ENCODE measurements at regions not wholly inside any gene's neighbourhood (a gene's known extent, or its start where the extent isn't known, plus 50 kb on each side); places are given as distances from the start of the nearest gene placed in this dataset.

DNA sequence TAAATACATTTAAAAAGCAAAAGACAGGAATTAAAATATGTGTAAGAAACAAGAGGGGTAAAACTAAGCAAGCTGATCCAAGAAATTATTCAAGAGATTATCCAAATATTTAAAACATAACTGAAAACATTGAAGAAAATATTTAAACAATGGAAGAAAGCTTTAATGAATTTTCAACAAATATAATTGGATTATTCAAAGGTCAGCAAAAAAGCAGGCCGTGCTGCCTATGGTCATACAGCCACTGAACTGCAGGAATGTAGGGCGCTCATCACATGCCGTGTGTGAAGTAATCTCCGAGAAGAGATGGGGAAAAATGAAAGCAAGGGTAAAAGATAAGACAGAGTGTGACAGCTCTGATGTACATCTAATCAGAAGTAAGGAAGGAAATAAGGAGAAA is 1195.4 kb upstream of the EYS start:
- ChIA-PET CTCF (no interaction called here), POLR2A (ENCODE audit: unreplicated experiment) (no interaction called here)
- H2AFZ ChIP-seq (ENCODE audit: low read length) = no peak overlapping the region
- intact Hi-C loops (cut with micrococcal nuclease) = no loop called here
- no peaks in the 10 kb centered on the region for H3K79me2 ChIP-seq (ENCODE audit: low read length)
- DNase-seq (no peak), ATAC-seq (no peak)
- H3K27me3 ChIP-seq (ENCODE audit: low read length) = no peaks in the 10 kb centered on the region
- no peak overlapping the region for H3K4me2 ChIP-seq (ENCODE audit: low read length)
- TF ChIP-seq, protein P1, sequence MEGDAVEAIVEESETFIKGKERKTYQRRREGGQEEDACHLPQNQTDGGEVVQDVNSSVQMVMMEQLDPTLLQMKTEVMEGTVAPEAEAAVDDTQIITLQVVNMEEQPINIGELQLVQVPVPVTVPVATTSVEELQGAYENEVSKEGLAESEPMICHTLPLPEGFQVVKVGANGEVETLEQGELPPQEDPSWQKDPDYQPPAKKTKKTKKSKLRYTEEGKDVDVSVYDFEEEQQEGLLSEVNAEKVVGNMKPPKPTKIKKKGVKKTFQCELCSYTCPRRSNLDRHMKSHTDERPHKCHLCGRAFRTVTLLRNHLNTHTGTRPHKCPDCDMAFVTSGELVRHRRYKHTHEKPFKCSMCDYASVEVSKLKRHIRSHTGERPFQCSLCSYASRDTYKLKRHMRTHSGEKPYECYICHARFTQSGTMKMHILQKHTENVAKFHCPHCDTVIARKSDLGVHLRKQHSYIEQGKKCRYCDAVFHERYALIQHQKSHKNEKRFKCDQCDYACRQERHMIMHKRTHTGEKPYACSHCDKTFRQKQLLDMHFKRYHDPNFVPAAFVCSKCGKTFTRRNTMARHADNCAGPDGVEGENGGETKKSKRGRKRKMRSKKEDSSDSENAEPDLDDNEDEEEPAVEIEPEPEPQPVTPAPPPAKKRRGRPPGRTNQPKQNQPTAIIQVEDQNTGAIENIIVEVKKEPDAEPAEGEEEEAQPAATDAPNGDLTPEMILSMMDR (conservative IDR thresholded peaks at IDR 0.05; ENCODE audit: low read depth, low read length) = no peak
- no peak for TF ChIP-seq EZH2phosphoT487 (IDR thresholded peaks at IDR 0.05; ENCODE audit: borderline replicate concordance, low read length)
- no peak for TF ChIP-seq EZH2 (IDR thresholded peaks at IDR 0.05; ENCODE audit: low read length, unreplicated experiment)
- no TSS peak for BruUV-seq (replicated peaks)
- no peaks in the 10 kb centered on the region for H3K4me1 ChIP-seq (ENCODE audit: insufficient read depth, low read length)
- H3F3A ChIP-seq (ENCODE audit: low read length, unreplicated experiment) = no peaks in the 10 kb centered on the region
- H3K36me3 ChIP-seq (ENCODE audit: low read depth, low read length) = no peaks in the 10 kb centered on the region
- H3K27ac ChIP-seq (ENCODE audit: low read length) = no peak overlapping the region
- H3K9me2 ChIP-seq (replicated peaks; ENCODE audit: low read length) = no peaks in the 10 kb centered on the region
- H3K9ac ChIP-seq (ENCODE audit: low read length) = no peak overlapping the region
- H3K4me3 ChIP-seq (ENCODE audit: low read length) = no peak overlapping the region
- no peaks in the 10 kb centered on the region for H4K20me1 ChIP-seq (ENCODE audit: low read length)
- H3K9me3 ChIP-seq (ENCODE audit: low read length) = 0 out of 2 replicates have a peak, but pooled peaks cover 5% of the 10 kb centered on the region

DNA sequence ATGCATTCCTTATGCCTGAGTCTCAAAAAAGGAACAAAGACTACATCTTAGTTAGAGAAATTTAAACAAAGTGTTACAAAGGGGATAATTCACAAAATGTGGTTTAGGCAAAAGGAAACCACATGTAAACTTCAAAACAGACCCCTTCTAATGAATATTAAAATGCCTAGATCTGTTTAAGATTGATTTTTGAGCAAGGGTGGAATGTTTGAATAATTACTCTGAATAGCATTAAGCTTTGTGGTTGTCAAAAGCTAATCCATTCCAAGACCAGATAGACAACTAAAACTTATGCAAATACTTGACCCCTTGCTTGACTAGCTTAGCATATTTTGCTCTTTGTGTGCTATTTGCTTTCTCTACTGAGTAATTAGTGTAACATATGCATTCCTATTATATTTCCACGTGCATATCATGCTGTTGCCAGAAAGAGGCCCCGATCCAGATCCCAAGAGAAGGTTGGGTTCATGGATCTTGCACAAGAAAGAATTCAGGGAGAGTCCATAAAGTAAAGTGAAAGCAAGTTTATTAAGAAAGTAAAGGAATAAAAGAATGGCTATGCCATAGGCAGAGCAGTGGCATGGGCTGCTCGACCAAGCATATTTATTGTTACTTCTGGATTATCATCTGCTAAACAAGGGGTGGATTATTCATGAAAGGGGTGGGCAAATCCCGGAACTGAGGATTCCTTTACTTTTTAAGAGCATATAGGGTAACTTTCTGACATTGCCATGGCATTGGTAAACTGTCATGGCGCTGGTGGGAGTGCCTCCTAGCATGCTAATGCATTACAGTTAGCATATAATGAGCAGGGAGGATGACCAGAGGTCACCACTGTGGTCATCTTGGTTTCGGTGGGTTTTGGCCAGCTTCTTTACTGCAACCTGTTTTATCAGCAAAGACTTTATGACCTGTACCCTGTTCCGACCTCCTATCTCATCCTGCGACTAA is 1193.4 kb upstream of the EYS start:
- Histone ChIP-seq H3K27ac (ENCODE audit: low read length) (no peak overlapping the region), H3K9ac (ENCODE audit: low read length) (no peak overlapping the region), H3K4me2 (ENCODE audit: low read length) (no peak overlapping the region), H2AFZ (ENCODE audit: low read length) (no peak overlapping the region), H3K79me2 (ENCODE audit: low read length) (no peaks in the 10 kb centered on the region), H3K9me3 (ENCODE audit: low read length) (0 out of 2 replicates have a peak, but pooled peaks cover 5% of the 10 kb centered on the region), H3K36me3 (ENCODE audit: low read depth, low read length) (no peaks in the 10 kb centered on the region), H3K4me3 (ENCODE audit: low read length) (no peak overlapping the region), H3K4me1 (ENCODE audit: insufficient read depth, low read length) (no peaks in the 10 kb centered on the region), H3K9me2 (replicated peaks; ENCODE audit: low read length) (no peaks in the 10 kb centered on the region), H3K27me3 (ENCODE audit: low read length) (no peaks in the 10 kb centered on the region), H4K20me1 (ENCODE audit: low read length) (no peaks in the 10 kb centered on the region), H3F3A (ENCODE audit: low read length, unreplicated experiment) (no peaks in the 10 kb centered on the region)
- DNase-seq = no peak
- ATAC-seq = no peak
- CTCF ChIA-PET = no interaction called here
- TF ChIP-seq, protein P1 (conservative IDR thresholded peaks at IDR 0.05; ENCODE audit: low read depth, low read length) = no peak
- TF ChIP-seq EZH2phosphoT487 (IDR thresholded peaks at IDR 0.05; ENCODE audit: borderline replicate concordance, low read length) (no peak), EZH2 (IDR thresholded peaks at IDR 0.05; ENCODE audit: low read length, unreplicated experiment) (no peak)
- intact Hi-C loops (cut with micrococcal nuclease) = no loop called here
- POLR2A ChIA-PET (ENCODE audit: unreplicated experiment) = no interaction called here
- BruUV-seq (replicated peaks) = no TSS peak

DNA sequence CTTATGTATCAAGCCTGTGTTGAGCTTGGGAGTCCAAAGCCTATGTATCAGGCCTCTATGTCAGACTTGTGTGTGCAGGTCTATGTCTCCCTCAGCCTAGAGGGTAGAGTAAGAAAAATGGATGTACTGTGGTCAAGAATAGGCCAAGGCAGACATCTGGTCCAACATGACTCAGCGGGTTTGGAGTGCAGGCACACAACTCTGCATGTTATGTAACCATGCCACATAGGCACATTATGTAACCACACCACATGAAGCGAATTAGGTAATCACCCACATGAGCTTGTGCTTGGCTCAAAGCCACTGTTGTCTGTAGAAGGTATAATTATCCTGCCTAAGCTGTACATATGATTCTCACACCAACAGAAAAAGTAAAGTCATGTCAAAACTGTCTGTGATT is 1190.5 kb upstream of the EYS start:
- ChIA-PET CTCF (no interaction called here), POLR2A (ENCODE audit: unreplicated experiment) (no interaction called here)
- TF ChIP-seq, protein P1 (conservative IDR thresholded peaks at IDR 0.05; ENCODE audit: low read depth, low read length) = no peak
- TF ChIP-seq EZH2 (IDR thresholded peaks at IDR 0.05; ENCODE audit: low read length, unreplicated experiment) = no peak
- TF ChIP-seq EZH2phosphoT487 (IDR thresholded peaks at IDR 0.05; ENCODE audit: borderline replicate concordance, low read length) = no peak
- no TSS peak for BruUV-seq (replicated peaks)
- no peak for ATAC-seq
- Histone ChIP-seq H3K4me1 (ENCODE audit: insufficient read depth, low read length) (no peaks in the 10 kb centered on the region), H3K27ac (ENCODE audit: low read length) (no peak overlapping the region), H3K9ac (ENCODE audit: low read length) (no peak overlapping the region), H3F3A (ENCODE audit: low read length, unreplicated experiment) (no peaks in the 10 kb centered on the region), H3K4me3 (ENCODE audit: low read length) (no peak overlapping the region), H3K9me2 (replicated peaks; ENCODE audit: low read length) (no peaks in the 10 kb centered on the region), H4K20me1 (ENCODE audit: low read length) (no peaks in the 10 kb centered on the region), H3K4me2 (ENCODE audit: low read length) (no peak overlapping the region), H3K27me3 (ENCODE audit: low read length) (no peaks in the 10 kb centered on the region), H3K9me3 (ENCODE audit: low read length) (0 out of 2 replicates have a peak, but pooled peaks cover 5% of the 10 kb centered on the region), H2AFZ (ENCODE audit: low read length) (no peak overlapping the region), H3K36me3 (ENCODE audit: low read depth, low read length) (no peaks in the 10 kb centered on the region), H3K79me2 (ENCODE audit: low read length) (no peaks in the 10 kb centered on the region)
- DNase-seq = peak; percentile 13
- intact Hi-C loops (cut with micrococcal nuclease) = no loop called here
